Activated naive CD8-positive, alpha-beta T cell (primary cell): ENCODE measurements at regions not wholly inside any gene's neighbourhood (a gene's known extent, or its start where the extent isn't known, plus 50 kb on each side); places are given as distances from the start of the nearest gene placed in this dataset.
"Not testable (repeated sequence)": the region's sequence is repeated elsewhere in the genome, so short reads cannot be mapped to it uniquely, and the experiment has no call there.

ENCODE experiments used
- H3K27ac Mint-ChIP-seq: one replicate; pipeline ENCODE4 v1.8.0; 2021; ENCODE audit warnings: mixed read lengths
- H3K27me3 Mint-ChIP-seq: one replicate; pipeline ENCODE4 v1.8.0; 2021; ENCODE audit warnings: mixed read lengths
- H3K36me3 Mint-ChIP-seq: one replicate; pipeline ENCODE4 v1.8.0; 2021; ENCODE audit warnings: mixed read lengths
- H3K4me1 Mint-ChIP-seq: one replicate; pipeline ENCODE4 v1.8.0; 2021; ENCODE audit warnings: low read depth, mixed read lengths
- H3K4me3 Mint-ChIP-seq: one replicate; pipeline ENCODE4 v1.8.0; 2021; ENCODE audit warnings: mild to moderate bottlenecking, mixed read lengths
- H3K9me3 Mint-ChIP-seq: one replicate; pipeline ENCODE4 v1.8.0; 2021; ENCODE audit warnings: low read depth, mixed read lengths

DNA sequence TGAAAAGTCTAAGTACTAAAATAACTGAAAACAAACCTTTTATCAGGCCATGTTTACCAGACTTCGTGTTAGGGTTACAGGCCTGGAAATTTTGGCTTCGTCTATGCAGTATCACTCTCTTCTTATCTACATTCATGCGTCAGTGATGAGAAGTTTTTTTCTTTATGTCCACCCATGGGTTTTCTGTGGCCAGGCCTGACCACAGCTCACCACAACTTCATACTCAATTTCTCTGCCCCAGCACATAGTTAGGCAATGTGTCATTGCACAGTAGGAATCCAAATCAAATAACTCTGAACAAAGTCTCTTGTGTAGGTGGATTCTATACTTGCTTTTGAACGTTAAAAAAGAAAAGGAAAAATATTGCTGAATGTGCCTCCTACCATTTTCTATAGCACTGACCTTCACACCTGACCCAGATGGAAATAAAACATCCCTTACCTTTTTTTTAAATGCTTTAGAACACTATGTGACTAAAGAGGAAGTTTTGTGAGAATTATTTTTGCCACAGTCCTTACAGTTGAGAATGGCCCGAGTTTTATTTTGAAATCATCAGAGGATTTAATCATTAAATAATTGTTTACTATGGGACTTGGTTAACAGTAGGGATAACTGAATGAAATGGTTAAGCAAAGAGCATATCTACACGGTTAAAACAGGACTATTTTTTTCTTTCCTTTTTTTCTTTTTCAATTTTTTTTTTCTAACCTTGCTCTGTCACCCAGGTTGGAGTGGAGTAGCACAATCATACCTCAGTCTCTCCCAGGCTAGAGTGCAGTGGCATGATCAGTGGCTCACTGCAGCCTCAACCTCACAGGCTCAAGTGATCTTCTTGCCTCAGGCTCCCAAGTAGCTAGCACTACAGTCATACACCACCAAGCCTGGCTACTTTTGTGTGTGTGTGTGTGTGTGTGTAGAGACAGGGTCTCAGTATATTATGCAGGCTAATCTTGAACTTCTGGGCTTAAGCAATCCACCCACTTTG is 1247.0 kb upstream of the ACO1 start:
- no peaks in the 10 kb centered on the region for H3K27me3 Mint-ChIP-seq

DNA sequence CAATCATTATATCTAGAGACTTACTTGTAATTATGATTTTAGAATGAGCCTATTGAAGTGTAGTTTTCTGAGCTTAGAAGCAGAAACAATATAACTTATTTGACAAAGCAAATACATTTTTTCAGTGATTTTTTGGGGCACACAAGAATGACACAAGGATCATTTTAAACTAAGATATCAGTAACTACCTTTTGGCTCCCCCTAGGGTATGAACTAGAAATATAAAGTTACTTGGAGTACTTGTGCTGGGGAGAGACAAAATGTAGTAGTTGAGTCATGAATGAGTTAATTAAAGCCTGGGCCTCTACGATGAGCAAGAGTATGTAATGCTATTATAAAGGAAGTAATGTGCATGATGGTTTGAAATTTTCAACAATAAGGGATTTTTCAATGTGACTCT is 1244.1 kb upstream of the ACO1 start:
- H3K4me3 Mint-ChIP-seq: no peak overlapping the region
- H3K4me1 Mint-ChIP-seq: no peaks in the 10 kb centered on the region
- no peaks in the 10 kb centered on the region for H3K36me3 Mint-ChIP-seq
- no peaks in the 10 kb centered on the region for H3K27me3 Mint-ChIP-seq
- no peaks in the 10 kb centered on the region for H3K9me3 Mint-ChIP-seq
- H3K27ac Mint-ChIP-seq: no peak overlapping the region

More for the DNA sequence above, 1247.0 kb upstream of the ACO1 start:
- Mint-ChIP-seq H3K9me3 (no peaks in the 10 kb centered on the region), H3K4me1 (peaks cover 7% of the 10 kb centered on the region), H3K36me3 (peaks cover 2% of the 10 kb centered on the region), H3K4me3 (no peak overlapping the region), H3K27ac (no peak overlapping the region)

DNA sequence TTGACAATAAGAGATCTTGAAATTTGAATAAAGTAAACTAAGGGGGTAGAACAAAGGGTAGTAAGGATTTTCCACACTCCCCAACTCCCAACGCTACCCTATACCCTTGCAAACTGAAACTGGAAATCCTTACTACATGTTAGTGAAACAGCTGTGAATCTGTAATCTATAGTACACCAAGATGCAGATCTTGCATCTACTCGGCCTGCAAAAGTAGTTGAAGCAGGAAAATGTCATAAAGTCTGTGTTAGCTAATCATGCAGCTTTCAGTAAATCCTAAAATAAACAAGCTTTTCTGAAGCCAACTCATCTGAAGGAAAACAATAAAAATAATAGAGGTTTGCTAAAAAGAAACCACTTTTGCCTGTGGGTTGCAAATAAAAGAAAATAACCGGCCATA is 1242.0 kb upstream of the ACO1 start:
- Mint-ChIP-seq H3K27me3 (no peaks in the 10 kb centered on the region), H3K4me1 (peaks cover 4% of the 10 kb centered on the region), H3K4me3 (no peak overlapping the region), H3K9me3 (no peaks in the 10 kb centered on the region), H3K36me3 (no peaks in the 10 kb centered on the region), H3K27ac (no peak overlapping the region)

DNA sequence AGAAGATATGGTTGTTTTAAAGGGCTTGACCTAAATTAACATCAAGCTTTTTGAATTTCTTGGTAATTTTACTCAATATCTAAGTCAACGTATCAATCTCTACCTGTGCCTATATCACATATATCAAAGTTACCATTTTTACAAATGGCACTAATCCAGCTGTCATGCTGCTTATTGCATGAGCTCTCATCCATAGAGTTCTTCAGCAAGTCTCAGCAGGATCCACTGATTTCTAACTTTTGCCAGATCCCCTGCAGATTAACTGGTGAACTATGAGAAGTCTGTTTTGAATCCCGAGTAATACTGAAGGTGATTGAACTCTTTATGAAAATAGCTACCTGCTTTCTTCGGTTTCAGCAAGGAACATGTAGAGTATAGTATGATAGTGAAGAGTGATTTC is 1239.8 kb upstream of the ACO1 start:
- no peak overlapping the region for H3K27ac Mint-ChIP-seq
- peaks cover 4% of the 10 kb centered on the region for H3K4me1 Mint-ChIP-seq
- no peaks in the 10 kb centered on the region for H3K36me3 Mint-ChIP-seq
- no peaks in the 10 kb centered on the region for H3K27me3 Mint-ChIP-seq
- no peaks in the 10 kb centered on the region for H3K9me3 Mint-ChIP-seq
- no peak overlapping the region for H3K4me3 Mint-ChIP-seq

DNA sequence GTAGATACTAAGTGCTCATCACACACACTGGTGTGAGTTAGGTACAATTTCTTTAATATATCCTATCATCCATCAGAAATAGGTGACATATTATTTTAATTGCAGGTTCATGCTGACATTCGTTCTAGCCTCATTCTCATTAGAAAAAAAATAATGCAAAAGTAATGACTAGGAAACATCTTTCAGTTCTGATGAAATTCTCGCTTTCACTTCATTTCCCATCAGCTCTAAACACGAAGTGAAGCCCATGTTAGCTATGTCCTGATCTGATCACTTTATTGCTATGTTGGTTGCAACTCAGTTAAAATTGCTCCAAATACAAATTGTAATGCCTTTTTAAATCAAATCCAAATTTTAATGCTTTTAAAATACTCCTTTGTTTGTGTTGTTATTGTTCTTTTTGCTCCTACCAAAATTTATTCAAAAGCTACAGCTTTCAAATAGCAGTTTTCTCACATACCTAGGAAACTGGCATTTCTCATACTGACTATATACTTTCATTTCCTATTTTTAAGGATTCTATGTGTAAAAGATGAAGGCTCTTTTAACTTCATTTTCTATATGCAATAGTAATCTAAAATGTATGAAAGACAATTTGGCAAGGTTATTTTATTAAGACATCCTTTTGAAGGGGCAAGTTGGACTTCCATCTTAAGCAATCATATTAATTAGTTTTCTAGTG is 1237.8 kb upstream of the ACO1 start:
- Mint-ChIP-seq H3K27me3 (no peaks in the 10 kb centered on the region), H3K27ac (no peak overlapping the region), H3K9me3 (peaks cover 2% of the 10 kb centered on the region), H3K4me1 (peaks cover 4% of the 10 kb centered on the region), H3K36me3 (peaks cover 5% of the 10 kb centered on the region), H3K4me3 (no peak overlapping the region)

DNA sequence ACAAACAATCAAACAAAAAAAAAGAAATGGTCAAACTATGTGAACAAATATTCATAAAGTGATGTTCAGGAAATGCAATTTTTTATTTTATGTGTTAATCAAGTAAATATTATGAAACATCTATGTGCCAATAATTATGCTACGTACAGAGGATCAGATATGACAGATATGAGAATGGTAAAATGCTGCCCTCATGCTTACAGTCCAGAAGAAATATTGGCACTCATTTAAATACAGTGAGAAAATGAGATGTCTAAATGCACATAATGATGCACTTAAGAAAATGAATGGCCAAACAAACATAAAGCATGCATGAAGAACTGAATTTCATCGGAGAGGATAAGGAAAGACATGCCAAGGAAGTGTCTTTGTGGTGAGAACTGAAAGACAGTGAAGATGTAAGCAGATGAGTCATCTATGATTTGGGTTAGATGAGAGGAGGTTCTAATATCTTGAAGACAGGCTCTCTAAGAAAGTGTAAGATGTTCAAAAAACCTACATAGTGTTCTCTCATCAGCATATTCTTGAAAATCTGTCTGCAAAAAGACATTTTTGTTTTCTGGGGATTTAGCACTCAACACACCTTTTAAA is 1231.1 kb upstream of the ACO1 start:
- Mint-ChIP-seq H3K27ac (no peak overlapping the region), H3K4me3 (no peak overlapping the region), H3K36me3 (peaks cover 5% of the 10 kb centered on the region), H3K4me1 (peaks cover 11% of the 10 kb centered on the region), H3K27me3 (no peaks in the 10 kb centered on the region), H3K9me3 (peaks cover 2% of the 10 kb centered on the region)

DNA sequence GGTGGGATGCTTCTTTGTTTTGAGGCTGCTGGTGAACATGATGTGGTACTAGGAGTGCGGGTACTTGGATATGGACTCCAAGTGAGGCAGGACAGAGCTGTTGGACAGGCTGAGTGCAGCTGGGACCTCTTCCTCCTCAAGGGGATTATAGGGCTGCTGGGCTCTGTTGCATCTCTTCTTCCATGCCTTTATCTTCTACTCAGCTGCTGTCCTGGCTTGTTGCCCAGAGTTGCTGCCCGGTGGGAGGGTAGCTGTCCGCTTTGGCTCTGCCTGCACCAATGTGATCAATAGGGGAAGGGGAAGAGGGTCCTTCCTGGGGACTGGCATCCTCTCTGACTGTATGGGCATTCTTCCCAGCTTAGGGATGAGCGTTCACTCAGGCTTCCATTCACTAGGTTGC is 1217.9 kb upstream of the ACO1 start:
- Mint-ChIP-seq H3K27ac (no peak overlapping the region), H3K36me3 (no peaks in the 10 kb centered on the region), H3K27me3 (no peaks in the 10 kb centered on the region), H3K4me3 (no peak overlapping the region), H3K4me1 (no peaks in the 10 kb centered on the region), H3K9me3 (no peaks in the 10 kb centered on the region)

DNA sequence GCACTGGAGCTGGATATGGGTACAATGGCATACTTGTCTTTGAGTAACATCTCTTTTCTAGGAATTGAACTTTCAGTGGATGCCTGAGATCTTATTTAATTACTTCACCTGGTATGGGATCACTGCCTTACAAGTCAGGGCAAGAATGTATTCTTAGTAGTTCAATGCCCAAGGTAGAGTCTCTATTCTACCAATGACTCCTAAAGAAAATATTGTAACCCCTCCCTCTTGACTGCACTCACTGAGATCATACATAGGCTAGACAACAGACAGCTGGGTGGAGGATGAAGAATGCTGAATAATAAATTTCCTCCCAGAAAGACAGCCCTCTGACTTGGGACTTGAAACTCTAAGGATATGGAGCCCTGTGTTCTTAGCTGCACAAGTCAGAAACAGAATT is 1216.3 kb upstream of the ACO1 start:
- Mint-ChIP-seq H3K36me3 (peaks cover 4% of the 10 kb centered on the region), H3K4me3 (no peak overlapping the region), H3K4me1 (no peaks in the 10 kb centered on the region), H3K27ac (no peak overlapping the region), H3K27me3 (no peaks in the 10 kb centered on the region), H3K9me3 (no peaks in the 10 kb centered on the region)

DNA sequence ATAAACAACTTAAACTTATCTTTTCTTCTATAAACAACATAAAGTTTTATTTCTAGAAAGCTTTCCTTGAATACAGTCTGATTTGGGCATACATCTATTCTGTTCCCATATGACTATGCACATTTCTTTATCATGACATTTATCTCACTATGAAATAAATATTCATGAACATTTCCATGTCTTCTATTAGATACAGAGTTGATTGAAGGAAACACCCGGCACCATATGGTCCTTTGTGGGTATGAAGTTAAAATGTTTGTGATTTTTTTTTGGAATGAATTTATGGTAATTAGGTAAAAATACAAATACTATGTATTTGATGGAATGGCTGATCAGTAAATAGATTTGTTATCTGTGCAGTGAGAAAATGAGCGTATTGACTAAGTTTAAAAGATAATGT is 1209.8 kb upstream of the ACO1 start:
- no peaks in the 10 kb centered on the region for H3K27me3 Mint-ChIP-seq
- peaks cover 4% of the 10 kb centered on the region for H3K36me3 Mint-ChIP-seq
- no peak overlapping the region for H3K27ac Mint-ChIP-seq
- H3K4me1 Mint-ChIP-seq: no peaks in the 10 kb centered on the region
- no peak overlapping the region for H3K4me3 Mint-ChIP-seq
- H3K9me3 Mint-ChIP-seq: no peaks in the 10 kb centered on the region

DNA sequence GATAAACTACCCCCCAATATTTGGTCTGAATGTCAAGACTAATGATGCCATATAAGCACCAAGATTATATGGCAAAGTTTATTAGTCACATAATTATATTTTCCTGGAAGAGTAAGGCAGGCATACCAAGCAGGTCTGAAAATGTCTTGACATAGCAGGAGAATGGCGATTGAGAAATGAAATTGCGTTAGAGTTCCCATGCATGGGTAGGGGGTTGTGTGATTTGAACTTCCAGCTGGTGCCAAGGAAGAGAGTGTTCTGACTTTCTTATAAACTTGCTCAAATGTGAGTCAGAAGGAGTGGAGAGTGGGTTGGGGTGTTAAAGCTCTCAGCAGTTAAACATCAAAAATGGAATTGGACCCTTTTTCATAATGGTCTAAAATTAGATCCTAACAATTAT is 1200.6 kb upstream of the ACO1 start:
- H3K9me3 Mint-ChIP-seq: no peaks in the 10 kb centered on the region
- H3K4me3 Mint-ChIP-seq: no peak overlapping the region
- H3K27me3 Mint-ChIP-seq: no peaks in the 10 kb centered on the region
- H3K36me3 Mint-ChIP-seq: peaks cover 2% of the 10 kb centered on the region
- no peak overlapping the region for H3K27ac Mint-ChIP-seq
- no peaks in the 10 kb centered on the region for H3K4me1 Mint-ChIP-seq

DNA sequence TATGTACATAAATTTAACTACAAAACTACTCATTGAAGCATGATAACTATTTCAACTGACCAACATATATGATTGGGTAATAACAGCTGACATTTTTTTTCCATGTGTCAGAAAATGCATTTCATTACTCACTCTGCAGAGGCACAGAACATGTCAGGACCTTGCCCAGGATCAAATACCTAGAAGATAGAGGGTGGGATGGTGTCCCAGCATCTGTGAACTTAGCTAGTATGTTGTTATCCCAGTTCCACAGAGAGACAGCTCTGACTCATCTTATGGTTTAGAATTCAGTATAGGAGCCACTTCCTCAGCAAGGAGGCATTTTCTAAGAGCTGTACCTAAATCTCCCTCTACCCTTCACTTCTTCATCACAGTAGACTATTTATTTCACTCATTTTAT is 1198.6 kb upstream of the ACO1 start:
- Mint-ChIP-seq H3K36me3 (peaks cover 2% of the 10 kb centered on the region), H3K27me3 (no peaks in the 10 kb centered on the region), H3K27ac (no peak overlapping the region), H3K4me1 (no peaks in the 10 kb centered on the region), H3K9me3 (no peaks in the 10 kb centered on the region), H3K4me3 (no peak overlapping the region)

DNA sequence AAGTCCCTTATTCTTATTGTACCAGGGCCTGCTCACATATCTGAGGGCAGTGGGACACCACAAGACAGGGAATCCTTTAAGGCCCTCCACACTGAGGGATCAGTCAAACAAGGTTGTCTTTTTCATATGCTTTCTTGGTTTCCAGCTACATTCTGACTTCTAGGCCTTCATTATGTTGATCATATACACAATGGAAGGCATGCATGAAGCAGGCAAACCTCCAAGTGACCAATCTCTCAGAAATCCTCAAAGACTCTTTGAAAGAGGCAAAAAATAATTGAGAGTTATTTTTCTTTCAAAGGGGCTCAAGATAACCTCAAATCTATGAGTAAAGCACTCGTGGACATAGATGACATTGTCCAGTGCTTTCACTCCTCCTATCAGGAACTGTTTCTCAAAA is 1195.9 kb upstream of the ACO1 start:
- Mint-ChIP-seq H3K9me3 (peaks cover 2% of the 10 kb centered on the region), H3K36me3 (peaks cover 2% of the 10 kb centered on the region), H3K4me3 (no peak overlapping the region), H3K27me3 (no peaks in the 10 kb centered on the region), H3K27ac (no peak overlapping the region), H3K4me1 (no peaks in the 10 kb centered on the region)

DNA sequence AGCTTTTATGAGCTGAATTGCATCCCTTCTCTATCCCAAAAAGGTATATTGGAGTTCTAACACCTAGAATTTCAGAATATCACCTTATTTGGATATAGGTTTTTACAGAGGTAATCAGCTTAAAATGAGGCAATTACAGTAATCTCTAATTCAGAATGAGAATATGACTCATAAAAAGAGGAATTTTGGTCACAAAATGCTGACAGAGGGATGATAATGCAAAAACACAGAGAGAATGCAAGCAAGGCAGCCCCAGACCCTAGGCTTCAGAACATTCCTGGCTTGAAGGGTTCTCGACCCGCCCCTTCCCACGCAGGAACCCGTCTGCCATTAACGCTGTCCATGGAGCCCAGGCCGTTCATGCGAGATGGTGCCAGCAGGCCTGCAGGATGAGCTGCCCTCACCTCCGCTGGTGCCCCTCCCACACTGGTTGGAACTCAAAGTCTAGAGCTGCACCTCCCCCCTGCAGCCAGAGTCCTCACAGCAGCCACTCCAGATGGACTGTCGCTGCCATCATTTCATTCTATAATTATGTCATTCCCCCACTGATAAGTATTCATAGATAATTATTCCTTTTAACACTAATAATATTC is 1173.4 kb upstream of the ACO1 start:
- Mint-ChIP-seq H3K4me1 (peaks cover 27% of the 10 kb centered on the region), H3K36me3 (no peaks in the 10 kb centered on the region), H3K27me3 (no peaks in the 10 kb centered on the region), H3K4me3 (peak overlapping the region; percentile 11), H3K27ac (peak overlapping the region; percentile 18), H3K9me3 (no peaks in the 10 kb centered on the region)

DNA sequence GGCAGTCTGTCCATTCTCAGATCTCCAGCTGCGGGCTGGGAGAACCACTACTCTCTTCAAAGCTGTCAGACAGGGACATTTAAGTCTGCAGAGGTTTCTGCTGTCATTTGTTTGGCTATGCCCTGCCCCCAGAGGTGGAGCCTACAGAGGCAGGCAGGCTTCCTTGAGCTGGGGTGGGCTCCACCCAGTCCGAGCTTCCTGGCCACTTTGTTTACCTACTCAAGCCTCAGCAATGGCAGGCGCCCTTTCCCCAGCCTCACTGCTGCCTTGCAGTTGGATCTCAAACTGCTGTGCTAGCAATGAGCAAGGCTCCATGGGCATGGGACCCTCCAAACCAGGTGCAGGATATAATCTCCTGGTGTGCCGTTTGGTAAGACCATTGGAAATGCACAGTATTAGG is 1154.5 kb upstream of the ACO1 start:
- H3K4me1 Mint-ChIP-seq, H3K27ac Mint-ChIP-seq, H3K36me3 Mint-ChIP-seq, H3K9me3 Mint-ChIP-seq, H3K27me3 Mint-ChIP-seq, H3K4me3 Mint-ChIP-seq: not testable (repeated sequence)

DNA sequence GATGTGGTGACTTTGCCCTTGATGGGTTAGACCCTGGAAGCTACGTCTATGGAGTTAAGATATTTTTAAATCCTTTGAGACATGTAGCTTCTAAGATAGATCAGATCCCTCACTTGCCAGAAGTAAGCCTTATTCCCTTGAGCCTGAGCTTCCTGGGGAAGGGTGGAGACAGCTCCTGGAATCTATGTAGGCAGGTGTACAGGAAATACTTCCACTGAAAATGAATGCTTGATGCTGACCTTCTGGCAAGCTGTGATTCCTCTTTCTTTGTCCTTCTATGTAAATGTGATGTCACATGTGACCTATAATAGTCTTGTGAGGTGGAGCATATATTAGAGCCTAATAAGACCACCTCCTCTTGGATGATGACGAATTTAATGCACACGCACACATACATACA is 1152.0 kb upstream of the ACO1 start:
- Mint-ChIP-seq H3K36me3 (peaks cover 5% of the 10 kb centered on the region), H3K4me1 (peaks cover 13% of the 10 kb centered on the region), H3K9me3 (peaks cover 6% of the 10 kb centered on the region), H3K4me3 (no peak overlapping the region), H3K27ac (no peak overlapping the region), H3K27me3 (no peaks in the 10 kb centered on the region)
